Mesenchymal stem cell (in vitro differentiated cells and primary cell): ENCODE measurements at regions not wholly inside any gene's neighbourhood (a gene's known extent, or its start where the extent isn't known, plus 50 kb on each side); places are given as distances from the start of the nearest gene placed in this dataset.

ENCODE experiments used
- DNase-seq: peaks from one replicate; pipeline ENCODE4 v3.0.0-alpha.2; 2013
- H2AFZ ChIP-seq: one replicate; pipeline ENCODE4 v1.6.1; 2013; ENCODE audit warnings: low read depth, mild to moderate bottlenecking, control low read depth, inconsistent platforms, low read length, moderate library complexity
- H2AK5ac ChIP-seq: 2 replicates; pipeline ENCODE4 v1.6.1; 2013; ENCODE audit warnings: low read length, moderate library complexity, mild to moderate bottlenecking, inconsistent platforms; ENCODE audit not compliant: severe bottlenecking
- H2BK120ac ChIP-seq: one replicate; pipeline ENCODE4 v1.6.1; 2013; ENCODE audit warnings: low read depth, mild to moderate bottlenecking, inconsistent platforms, low read length, moderate library complexity
- H2BK12ac ChIP-seq, 2 experiments: one replicate each; pipeline ENCODE4 v1.6.1; 2013; ENCODE audit warnings: inconsistent platforms in 2 of 2, low read length in 2 of 2, mild to moderate bottlenecking in 2 of 2, moderate library complexity in 2 of 2, control low read depth in 1 of 2
- H2BK15ac ChIP-seq: one replicate; pipeline ENCODE4 v1.6.1; 2013; ENCODE audit warnings: mild to moderate bottlenecking, low read depth, inconsistent platforms; ENCODE audit not compliant: poor library complexity, severe bottlenecking
- H2BK5ac ChIP-seq: 2 replicates; pipeline ENCODE4 v1.6.1; 2013; ENCODE audit warnings: low read depth, mild to moderate bottlenecking, low read length, control low read depth, inconsistent platforms; ENCODE audit not compliant: poor library complexity, severe bottlenecking
- H3K14ac ChIP-seq, 2 experiments: one replicate each; pipeline ENCODE4 v1.6.1; 2013; ENCODE audit warnings: inconsistent platforms in 2 of 2, low read length in 2 of 2, control low read depth in 1 of 2, mild to moderate bottlenecking in 1 of 2, moderate library complexity in 1 of 2
- H3K18ac ChIP-seq, 2 experiments: one replicate each; pipeline ENCODE4 v1.6.1; 2013; ENCODE audit warnings: inconsistent platforms in 2 of 2, low read length in 2 of 2, control low read depth in 1 of 2, low read depth in 1 of 2, mild to moderate bottlenecking in 1 of 2
- H3K23ac ChIP-seq, 2 experiments: one replicate each; pipeline ENCODE4 v1.6.1; 2013; ENCODE audit warnings: inconsistent platforms in 2 of 2, low read length in 2 of 2, mild to moderate bottlenecking in 2 of 2, moderate library complexity in 2 of 2, control low read depth in 1 of 2
- H3K27ac ChIP-seq: 2 replicates; pipeline ENCODE4 v1.5.1; 2013; ENCODE audit warnings: mild to moderate bottlenecking, moderate library complexity, low read length, control low read depth, inconsistent platforms; ENCODE audit not compliant: poor library complexity, severe bottlenecking
- H3K27me3 ChIP-seq, 2 experiments: 2 replicates each; pipeline versions ENCODE4 v1.6.1 to v1.7.0; 2013; ENCODE audit warnings: low read length in 2 of 2, mild to moderate bottlenecking in 2 of 2, moderate library complexity in 2 of 2, control low read depth in 1 of 2, inconsistent platforms in 1 of 2; ENCODE audit not compliant: control insufficient read depth in 1 of 2, insufficient read depth in 1 of 2
- H3K36me3 ChIP-seq, 2 experiments: 2 replicates each; pipeline versions ENCODE4 v1.6.1 to v1.7.0; 2013; ENCODE audit warnings: low read length in 2 of 2, control low read depth in 1 of 2, inconsistent platforms in 1 of 2, low read depth in 1 of 2, mild to moderate bottlenecking in 1 of 2; ENCODE audit not compliant: insufficient read depth in 2 of 2, control insufficient read depth in 1 of 2
- H3K4ac ChIP-seq, 2 experiments: one replicate each; pipeline ENCODE4 v1.6.1; 2013; ENCODE audit warnings: inconsistent platforms in 2 of 2, low read length in 2 of 2, mild to moderate bottlenecking in 2 of 2, moderate library complexity in 2 of 2, control low read depth in 1 of 2, low read depth in 1 of 2
- H3K4me1 ChIP-seq: 2 replicates; pipeline ENCODE4 v1.6.1; 2013; ENCODE audit warnings: low read depth, low read length, control low read depth; ENCODE audit not compliant: control insufficient read depth, insufficient read depth
- H3K4me2 ChIP-seq: 2 replicates; pipeline ENCODE4 v1.6.1; 2013; ENCODE audit warnings: low read length, mild to moderate bottlenecking, inconsistent platforms; ENCODE audit not compliant: poor library complexity, severe bottlenecking
- H3K4me3 ChIP-seq, 2 experiments: 2 replicates each; pipeline versions ENCODE4 v1.5.1 to v1.7.0; 2013; ENCODE audit warnings: low read length in 2 of 2, mild to moderate bottlenecking in 2 of 2, control low read depth in 1 of 2, low read depth in 1 of 2; ENCODE audit not compliant: insufficient read depth in 1 of 2
- H3K79me1 ChIP-seq: replicated peaks from 2 replicates; pipeline ENCODE4 v1.6.1; 2013; ENCODE audit warnings: mild to moderate bottlenecking, control low read depth, low read length, inconsistent platforms; ENCODE audit not compliant: poor library complexity, severe bottlenecking
- H3K9ac ChIP-seq: 2 replicates; pipeline ENCODE4 v1.7.0; 2013; ENCODE audit warnings: mild to moderate bottlenecking, low read length, moderate library complexity
- H3K9me3 ChIP-seq: 2 replicates; pipeline ENCODE4 v1.7.0; 2013; ENCODE audit warnings: mild to moderate bottlenecking, low read length; ENCODE audit not compliant: control insufficient read depth
- H4K8ac ChIP-seq: one replicate; pipeline ENCODE4 v1.6.1; 2013; ENCODE audit warnings: inconsistent platforms, mild to moderate bottlenecking, low read length, moderate library complexity
- H4K91ac ChIP-seq: one replicate; pipeline ENCODE4 v1.6.1; 2013; ENCODE audit warnings: mild to moderate bottlenecking, low read length, inconsistent platforms
- WGBS: methylation state at CpG from one replicate; pipeline ENCODE4 v1.1.7; 2013; ENCODE audit warnings: mixed read lengths; 5-methylcytosine and 5-hydroxymethylcytosine counted together

DNA sequence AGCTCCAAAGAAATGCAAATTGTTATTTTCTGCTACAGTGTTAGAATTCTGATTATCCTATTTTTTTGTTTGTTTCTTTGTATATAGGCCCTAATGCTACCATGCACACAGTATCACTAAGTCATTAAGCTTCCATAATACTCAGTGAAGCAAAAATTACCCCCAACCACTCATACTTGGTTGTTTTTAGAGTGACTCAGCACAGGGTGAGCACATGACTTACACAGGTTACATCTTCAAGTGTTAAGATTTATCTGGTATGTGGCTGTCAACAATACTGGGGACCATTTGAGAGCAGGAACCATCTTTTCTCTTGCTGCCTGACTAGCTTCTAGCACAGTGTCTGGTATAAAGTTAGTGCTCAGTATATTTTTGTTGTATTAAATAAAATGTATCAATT is 255.8 kb upstream of the SLC24A2 start:
- Histone ChIP-seq H3K23ac (no peak overlapping the region), H4K8ac (no peak overlapping the region), H3K18ac (no peak overlapping the region), H2BK12ac (no peak overlapping the region), H4K91ac (no peak overlapping the region), H3K14ac (no peak overlapping the region), H3K4me3 (no peak overlapping the region), H3K9ac (no peak overlapping the region), H3K27me3 (peaks cover 0 to 20% of the 10 kb centered on the region in 2 experiments), H3K4me1 (peaks cover 2% of the 10 kb centered on the region), H2BK120ac (no peak overlapping the region), H2AK5ac (no peak overlapping the region), H3K36me3 (no peaks in the 10 kb centered on the region), H3K27ac (no peak overlapping the region), H3K4me2 (no peak overlapping the region), H2BK5ac (no peak overlapping the region), H3K79me1 (no peaks in the 10 kb centered on the region), H3K9me3 (no peaks in the 10 kb centered on the region), H2AFZ (no peak overlapping the region), H3K4ac (no peak overlapping the region), H2BK15ac (no peak overlapping the region)
- DNase-seq = peak; percentile 11

DNA sequence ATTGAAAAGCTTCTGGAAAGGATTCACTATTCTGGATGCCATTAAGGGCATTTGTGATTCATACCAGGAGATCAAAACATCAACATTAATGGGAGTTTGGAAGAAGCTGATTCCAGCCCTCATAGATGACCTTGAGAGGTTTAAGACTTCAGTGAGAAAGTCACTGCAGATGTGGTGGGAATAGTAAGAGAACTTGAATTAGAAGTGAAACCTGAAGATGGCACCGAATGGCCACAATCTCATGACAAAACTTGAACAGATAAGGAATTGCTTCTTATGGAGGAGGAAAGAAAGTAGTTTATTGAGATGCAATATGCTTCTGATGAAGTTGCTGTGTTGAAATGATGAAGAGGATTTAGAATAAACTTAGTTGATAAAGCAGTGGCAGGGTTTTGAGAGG is 254.6 kb upstream of the SLC24A2 start:
- Histone ChIP-seq H3K23ac (no peak overlapping the region), H3K79me1 (no peaks in the 10 kb centered on the region), H3K36me3 (no peaks in the 10 kb centered on the region), H3K9ac (no peak overlapping the region), H3K4me2 (no peak overlapping the region), H4K8ac (no peak overlapping the region), H2AFZ (no peak overlapping the region), H2AK5ac (no peak overlapping the region), H3K14ac (no peak overlapping the region), H3K18ac (no peak overlapping the region), H2BK120ac (no peak overlapping the region), H3K4me1 (peaks cover 2% of the 10 kb centered on the region), H3K9me3 (no peaks in the 10 kb centered on the region), H3K4ac (no peak overlapping the region), H3K4me3 (no peak overlapping the region), H3K27me3 (peaks cover 0 to 20% of the 10 kb centered on the region in 2 experiments), H2BK12ac (no peak overlapping the region), H3K27ac (no peak overlapping the region), H2BK15ac (no peak overlapping the region), H4K91ac (no peak overlapping the region), H2BK5ac (no peak overlapping the region)
- no peak for DNase-seq
- 86% methylated on average over 1 of the region's 1 CpG for WGBS

DNA sequence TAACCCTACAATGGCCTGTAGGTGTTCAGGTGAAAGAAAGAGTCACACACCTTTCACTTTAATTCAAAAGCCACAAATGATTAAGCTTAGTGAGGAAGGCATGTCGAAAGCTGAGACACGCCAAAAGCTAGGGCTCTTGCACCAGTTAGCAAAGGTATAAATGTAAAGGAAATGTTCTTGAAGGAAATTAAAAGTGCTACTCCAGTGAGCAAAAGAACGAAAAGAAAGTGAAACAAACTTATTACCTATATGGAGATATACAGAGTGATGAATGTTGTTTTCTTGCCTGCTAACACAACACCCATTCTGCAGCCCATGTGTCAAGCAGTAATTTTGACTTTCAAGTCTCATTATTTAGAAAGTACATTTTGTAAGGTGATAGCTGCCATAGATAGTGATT is 254.2 kb upstream of the SLC24A2 start:
- H3K9ac ChIP-seq = no peak overlapping the region
- no peak overlapping the region for H2BK15ac ChIP-seq
- H3K4me1 ChIP-seq = peaks cover 2% of the 10 kb centered on the region
- H4K91ac ChIP-seq = no peak overlapping the region
- H2AFZ ChIP-seq = no peak overlapping the region
- no peaks in the 10 kb centered on the region for H3K79me1 ChIP-seq
- WGBS = 100% methylated on average over 2 of the region's 3 CpGs
- no peak overlapping the region for H3K14ac ChIP-seq
- no peak overlapping the region for H2AK5ac ChIP-seq
- no peaks in the 10 kb centered on the region for H3K36me3 ChIP-seq
- H3K27me3 ChIP-seq = peaks cover 0 to 20% of the 10 kb centered on the region in 2 experiments
- H2BK5ac ChIP-seq = no peak overlapping the region
- no peak overlapping the region for H3K23ac ChIP-seq
- no peak overlapping the region for H2BK120ac ChIP-seq
- no peak overlapping the region for H4K8ac ChIP-seq
- no peak overlapping the region for H3K4me2 ChIP-seq
- no peak overlapping the region for H3K4ac ChIP-seq
- H2BK12ac ChIP-seq = no peak overlapping the region
- no peak for DNase-seq
- no peak overlapping the region for H3K4me3 ChIP-seq
- no peak overlapping the region for H3K27ac ChIP-seq
- no peaks in the 10 kb centered on the region for H3K9me3 ChIP-seq
- H3K18ac ChIP-seq = no peak overlapping the region

DNA sequence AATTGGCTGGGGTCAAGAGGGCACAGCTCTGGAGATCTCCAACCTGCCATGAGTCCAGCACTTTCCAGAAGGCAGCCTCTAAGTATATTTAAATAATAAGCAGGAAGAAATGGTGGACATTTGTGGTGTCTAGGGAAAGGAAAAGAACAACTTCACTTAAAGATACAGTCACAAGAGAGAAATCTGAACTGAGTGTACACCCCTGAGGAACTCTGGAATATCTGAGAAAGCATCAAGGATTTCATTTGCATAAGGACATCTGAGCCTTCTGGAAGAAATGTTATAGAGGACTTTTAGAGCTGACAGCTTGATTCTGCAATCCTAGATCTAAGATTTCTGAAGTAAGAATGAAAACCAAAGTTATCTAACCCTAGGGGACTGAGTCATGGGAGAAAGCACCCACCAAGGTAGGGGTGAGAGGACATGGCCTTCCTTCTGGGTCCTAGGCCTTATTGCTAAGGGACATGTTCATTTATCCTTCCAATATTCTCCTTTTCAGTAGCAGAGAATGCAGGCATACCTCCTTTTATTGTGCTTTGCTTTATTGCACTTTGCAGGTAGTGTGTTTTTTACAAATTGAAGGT is 253.4 kb upstream of the SLC24A2 start:
- Histone ChIP-seq H3K27me3 (peaks cover 0 to 16% of the 10 kb centered on the region in 2 experiments), H3K4ac (no peak overlapping the region), H2BK15ac (no peak overlapping the region), H3K4me3 (no peak overlapping the region), H3K18ac (no peak overlapping the region), H3K4me2 (no peak overlapping the region), H3K79me1 (no peaks in the 10 kb centered on the region), H2AK5ac (no peak overlapping the region), H3K9me3 (no peaks in the 10 kb centered on the region), H3K4me1 (peaks cover 2% of the 10 kb centered on the region), H3K27ac (no peak overlapping the region), H4K8ac (no peak overlapping the region), H3K36me3 (no peaks in the 10 kb centered on the region), H4K91ac (no peak overlapping the region), H2BK12ac (no peak overlapping the region), H2BK120ac (no peak overlapping the region), H2AFZ (no peak overlapping the region), H3K9ac (no peak overlapping the region), H3K23ac (no peak overlapping the region), H2BK5ac (no peak overlapping the region), H3K14ac (no peak overlapping the region)
- no peak for DNase-seq
